AG08395 (cell line): ENCODE measurements at regions not wholly inside any gene's neighbourhood (a gene's known extent, or its start where the extent isn't known, plus 50 kb on each side); places are given as distances from the start of the nearest gene placed in this dataset.

Source experiments
- DNase-seq: peaks from one replicate; pipeline ENCODE4 v3.0.0; 2012; ENCODE audit warnings: mixed read lengths, low spot score

DNA sequence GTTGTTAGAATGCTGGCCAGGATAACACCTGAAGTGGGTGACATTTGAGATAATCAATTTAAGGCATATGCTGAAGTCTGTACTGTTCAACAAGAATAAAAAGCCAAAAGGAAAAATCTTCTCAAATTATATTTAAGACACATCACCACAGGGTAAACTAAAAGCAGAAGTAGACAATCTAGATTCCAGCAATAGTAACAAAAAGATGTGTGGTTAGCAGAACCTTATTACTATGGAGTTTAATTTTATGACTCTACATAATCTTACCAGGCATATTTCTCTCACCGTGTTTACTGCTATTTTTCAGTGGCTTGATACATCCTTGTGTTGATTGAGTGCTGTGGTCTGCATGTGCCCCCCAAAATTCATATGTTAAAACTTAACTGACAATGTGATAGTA is 300.4 kb upstream of the ZP4 start:
- no peak for DNase-seq

DNA sequence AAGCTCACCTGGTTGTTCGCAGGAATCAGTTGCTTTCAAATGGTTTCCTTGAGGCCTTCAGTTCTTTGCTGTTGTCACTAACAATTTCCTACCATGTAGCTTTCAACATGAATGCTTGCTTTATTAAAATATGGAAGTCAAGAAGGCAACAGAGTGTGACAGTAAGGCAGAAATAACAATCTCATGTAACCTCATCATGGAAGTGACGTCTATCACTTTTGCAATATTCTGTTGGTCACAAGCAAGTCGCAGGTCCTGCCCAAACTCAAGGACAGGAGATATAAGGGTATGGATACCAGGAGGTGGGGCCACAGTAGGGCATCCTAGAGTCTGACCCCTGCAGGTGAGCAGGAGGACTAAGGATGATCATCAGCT is 296.8 kb upstream of the ZP4 start:
- no peak for DNase-seq

DNA sequence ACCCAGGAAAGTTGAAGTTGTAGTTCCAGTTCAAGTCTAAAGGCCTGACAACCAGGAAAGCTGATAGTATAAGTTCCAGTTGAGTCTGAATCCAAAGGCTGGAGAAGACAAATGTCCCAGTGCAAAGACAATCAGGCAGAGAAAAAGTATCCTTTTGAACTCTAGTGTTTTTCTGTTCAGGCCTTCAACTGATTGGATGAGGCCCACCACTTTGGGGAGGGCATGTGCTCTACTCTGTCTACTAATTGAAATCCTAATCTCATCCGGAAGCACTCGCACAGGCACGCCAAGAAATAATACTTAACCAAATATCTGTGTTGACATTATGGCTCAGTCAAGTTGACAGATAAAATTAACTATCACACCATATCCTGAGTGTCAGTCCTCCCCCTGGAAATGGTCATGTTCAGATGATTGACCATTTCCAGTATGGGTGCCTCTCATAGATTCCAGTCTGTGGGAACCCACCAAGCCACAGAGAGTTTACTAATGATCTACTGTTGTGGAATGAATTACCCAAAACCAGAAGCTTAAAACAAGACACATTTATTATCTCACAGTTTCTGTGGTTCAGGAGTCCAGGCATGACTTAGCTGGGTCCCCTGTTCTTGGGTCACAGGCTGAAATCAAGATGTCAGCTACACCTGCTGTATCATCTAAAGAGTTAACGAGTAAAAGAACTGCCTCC is 296.3 kb upstream of the ZP4 start:
- DNase-seq, result no peak

DNA sequence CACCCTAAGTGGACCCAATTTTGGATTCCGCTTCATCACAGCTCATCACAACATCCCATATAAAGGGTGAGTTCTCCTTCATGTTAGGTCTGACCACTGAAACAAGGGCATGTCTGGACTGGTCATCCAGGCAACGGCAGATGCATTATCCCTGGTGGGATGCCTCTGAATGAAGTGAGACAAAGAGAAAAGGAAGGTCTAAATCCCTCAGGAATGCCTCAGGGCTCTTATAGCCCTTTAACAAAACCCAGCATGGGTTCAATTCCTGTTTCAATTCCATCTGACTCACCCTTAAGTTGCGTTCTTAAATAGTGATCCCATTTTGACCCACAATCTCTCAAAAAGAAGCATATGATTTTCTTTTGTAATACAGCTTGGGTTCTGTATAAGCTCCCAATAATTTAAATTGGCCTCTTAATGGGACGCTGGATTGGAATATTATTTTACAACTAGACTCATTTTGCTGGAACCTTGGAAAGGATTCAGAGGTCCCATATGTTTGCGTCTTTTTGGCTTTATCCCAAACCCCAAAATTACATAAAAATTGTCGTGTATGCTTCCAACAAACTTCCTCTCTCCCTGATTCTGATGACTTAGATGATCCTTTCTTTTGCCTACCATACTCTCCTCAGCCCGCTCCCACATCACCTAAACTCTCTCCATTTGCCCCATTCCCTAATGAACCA is 287.4 kb upstream of the ZP4 start:
- no peak for DNase-seq

DNA sequence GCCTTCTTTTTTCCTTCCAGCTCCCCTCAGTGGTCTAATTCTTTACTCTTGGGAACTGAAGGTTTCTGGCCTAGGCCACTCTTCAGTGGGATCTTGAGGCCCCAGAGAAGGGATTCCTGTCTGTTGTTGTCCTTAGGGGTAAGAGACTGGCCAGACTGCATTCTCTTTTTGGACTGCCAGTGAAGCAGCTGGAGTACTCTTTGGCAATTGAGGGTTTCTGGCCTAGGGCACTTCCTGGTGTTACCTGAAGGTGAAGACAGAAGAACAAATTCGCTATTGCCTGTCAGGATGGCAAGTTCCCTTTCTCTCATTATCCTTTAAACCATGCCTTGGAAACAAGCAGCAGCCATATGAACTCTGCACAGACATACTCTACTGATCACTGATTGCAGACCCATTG is 286.6 kb upstream of the ZP4 start:
- no peak for DNase-seq

DNA sequence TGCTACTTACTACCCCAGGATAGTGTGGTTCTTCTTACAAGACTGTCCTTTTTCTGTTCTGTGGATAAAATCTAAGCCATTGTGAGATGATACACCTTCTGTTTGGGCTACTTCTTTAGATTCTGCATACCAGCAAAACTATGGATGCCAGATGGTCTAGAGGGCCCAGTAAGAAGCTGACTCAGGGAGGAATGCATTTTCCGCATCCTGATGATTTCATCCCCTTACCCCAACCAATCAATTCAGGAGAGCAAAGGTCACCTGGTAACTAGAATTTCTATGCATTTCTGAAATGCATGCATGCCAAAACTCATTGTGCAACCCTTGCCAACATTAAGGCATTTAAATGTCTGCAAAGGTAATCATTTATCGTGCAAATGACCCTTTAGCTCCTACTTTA is 285.7 kb upstream of the ZP4 start:
- DNase-seq, result no peak

DNA sequence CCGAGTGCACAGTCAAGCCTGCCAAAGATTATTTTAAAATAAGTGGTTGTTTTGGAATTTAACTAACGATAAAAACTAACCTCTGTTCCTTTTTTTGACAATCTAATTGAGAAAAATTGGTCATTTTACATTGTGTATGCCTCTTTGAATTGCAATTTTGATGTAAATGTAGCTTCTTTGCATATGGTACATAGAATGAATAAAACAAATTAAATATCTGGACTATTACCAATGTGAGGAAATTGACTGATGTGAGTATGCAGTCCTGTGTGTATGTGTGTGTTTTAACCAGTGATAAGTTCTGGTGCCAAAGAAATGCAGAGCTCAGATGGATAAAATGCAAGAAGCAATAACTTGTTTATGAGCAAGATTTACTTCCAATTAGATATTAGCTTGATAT is 281.3 kb upstream of the ZP4 start:
- no peak for DNase-seq

DNA sequence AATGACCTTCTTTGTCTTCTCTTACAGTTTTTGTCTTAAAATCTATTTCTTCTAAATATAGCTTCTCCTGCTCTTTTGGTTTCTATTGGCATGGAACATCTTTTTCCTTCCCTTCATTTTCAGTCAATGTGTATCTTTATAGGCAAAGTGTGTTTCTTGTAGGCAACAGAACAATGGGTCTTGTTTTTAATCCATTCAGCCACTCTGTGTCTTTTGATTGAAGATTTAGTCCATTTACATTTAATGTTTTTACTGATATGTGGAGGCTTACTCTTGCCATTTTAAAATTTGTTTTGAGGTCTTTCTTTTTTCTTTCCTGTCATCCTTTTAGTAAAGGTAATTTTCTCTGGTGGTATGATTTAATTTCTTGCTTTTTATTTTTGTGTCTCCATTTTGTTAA is 271.2 kb upstream of the ZP4 start:
- DNase-seq, result no peak

DNA sequence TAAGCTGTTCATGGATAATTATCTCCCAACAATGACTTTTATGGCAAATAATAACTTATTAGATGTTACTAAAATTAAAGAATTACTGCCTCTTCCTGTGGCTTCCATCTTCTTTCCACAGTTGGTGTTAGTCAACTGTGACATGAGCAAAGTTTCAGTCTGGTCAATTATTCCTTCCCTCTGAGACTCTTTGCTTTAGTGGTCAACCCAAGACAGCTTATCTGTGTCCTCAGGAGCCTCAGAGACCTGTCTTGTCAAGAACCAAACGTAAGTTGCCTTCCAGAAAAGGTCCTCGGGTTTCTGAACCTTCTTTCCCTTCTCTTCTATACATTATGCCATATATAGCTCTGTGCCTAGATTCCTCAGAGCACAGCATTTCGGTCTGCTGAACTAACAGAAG is 263.2 kb upstream of the ZP4 start:
- no peak for DNase-seq

DNA sequence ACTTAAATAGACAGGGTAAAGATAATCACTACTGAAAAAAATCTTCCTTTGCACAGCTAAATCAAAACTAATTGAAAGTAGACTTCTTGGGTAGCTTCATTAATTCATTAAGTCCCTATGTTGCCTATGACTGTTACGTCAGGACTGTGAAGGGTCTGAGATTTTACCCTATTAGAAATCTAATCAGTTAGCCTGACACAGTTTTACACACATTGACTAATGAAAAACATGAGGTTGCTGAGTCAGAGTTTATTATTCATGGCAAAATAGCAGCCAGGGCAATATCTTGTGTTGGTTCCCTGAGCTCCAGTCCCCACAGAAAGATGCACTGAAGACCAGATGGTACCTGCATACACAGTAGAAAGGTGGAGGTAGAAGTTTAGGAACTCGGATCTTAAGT is 262.5 kb upstream of the ZP4 start:
- no peak for DNase-seq

DNA sequence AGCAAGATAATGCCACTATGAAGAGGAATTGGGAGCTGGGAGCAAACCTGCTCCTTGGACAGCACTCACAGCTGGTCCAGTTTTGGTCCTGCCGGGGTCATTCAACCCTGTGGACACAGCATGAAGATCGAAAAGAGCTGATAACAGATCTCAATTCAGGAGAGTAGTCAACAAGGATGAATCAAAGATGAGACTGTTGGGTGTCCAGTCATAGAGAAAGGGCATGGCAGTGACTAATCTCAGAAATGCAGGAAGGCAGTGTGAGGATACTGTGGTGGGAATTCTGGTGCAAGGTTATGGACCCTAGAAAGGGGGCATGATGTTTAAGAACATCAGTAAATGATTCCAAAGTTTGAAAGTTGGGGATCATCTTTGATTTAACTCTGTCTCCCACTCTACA is 261.4 kb upstream of the ZP4 start:
- DNase-seq, result no peak

DNA sequence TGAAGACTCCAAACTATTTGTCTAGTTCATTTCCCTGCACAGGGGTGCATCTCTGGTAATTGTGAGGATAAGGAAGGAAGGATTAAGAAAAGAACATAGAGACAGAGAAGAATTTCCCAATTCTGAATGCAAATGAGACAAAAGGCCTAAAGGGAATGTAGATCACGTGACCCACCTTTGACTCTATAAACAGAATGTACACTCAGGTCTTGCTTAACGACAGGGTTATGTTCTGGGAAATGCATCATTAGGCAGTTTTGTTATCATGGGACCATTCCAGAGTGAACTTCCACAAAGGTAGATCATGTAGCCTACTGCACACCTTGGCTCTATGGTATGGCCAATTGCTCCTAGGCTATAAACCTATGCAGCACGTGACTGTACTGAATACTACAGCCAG is 252.3 kb upstream of the ZP4 start:
- no peak for DNase-seq

DNA sequence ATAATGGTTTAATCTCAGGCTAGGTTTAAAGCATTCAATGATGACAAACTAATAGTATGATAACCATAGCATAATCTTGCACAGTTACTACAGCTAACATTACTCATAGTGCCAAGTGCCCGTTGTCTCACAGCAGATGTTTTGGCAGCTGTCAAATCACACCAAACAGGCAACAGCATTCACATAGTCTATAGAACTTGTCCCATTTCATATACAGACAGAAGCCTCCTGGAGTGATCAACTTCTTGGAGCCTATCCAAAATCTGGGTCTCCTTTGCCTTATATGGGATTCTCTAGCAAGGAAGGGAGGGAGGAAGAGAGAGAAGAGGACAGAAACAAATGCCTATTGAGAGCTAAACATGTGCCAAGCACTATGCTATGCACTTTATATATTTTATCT is 250.6 kb upstream of the ZP4 start:
- DNase-seq, result no peak

DNA sequence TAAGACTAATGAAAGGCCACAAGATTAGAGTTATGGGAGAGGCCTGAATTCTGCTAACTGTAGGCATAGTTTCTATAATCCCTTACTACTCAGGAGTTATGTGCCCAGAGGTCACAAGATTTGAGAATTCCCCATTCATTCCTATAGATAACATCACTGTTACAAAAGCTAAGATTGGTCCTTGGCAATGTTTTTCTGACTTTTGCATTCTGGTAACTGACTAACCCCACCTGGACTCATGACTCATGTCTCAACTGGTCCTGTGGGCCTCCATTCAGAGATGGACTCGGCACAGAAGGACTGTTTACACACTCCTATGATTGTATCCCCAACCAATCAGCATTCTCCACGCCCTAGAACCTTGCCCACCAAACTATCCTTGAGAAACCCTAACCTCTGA is 249.0 kb upstream of the ZP4 start:
- DNase-seq, result no peak

DNA sequence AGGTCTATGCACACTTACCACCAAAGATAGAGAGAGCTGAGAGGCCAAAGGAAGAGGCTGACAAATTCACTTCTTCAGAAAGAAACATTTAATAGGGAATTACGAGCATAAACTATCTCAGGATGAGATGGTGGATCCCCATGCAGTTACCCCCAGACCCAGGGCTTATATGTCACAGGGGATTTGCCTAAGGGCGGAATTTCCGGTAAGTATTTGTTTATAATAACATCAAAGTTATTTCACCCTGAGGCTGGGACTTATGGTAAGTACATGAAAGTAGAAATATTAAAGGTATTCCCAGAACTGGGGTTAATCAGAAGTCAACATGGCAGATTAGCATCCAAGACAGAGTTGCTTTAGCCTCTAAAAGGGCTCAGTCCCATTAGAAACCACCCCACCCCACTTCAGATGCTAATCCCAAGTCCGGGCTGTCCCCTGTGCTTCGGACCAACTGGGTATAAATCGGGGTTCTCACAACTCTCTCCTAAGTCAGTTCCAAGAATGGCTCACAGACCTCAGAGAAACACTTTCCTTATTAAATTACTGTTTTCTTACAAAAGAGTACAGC is 247.4 kb upstream of the ZP4 start:
- no peak for DNase-seq

DNA sequence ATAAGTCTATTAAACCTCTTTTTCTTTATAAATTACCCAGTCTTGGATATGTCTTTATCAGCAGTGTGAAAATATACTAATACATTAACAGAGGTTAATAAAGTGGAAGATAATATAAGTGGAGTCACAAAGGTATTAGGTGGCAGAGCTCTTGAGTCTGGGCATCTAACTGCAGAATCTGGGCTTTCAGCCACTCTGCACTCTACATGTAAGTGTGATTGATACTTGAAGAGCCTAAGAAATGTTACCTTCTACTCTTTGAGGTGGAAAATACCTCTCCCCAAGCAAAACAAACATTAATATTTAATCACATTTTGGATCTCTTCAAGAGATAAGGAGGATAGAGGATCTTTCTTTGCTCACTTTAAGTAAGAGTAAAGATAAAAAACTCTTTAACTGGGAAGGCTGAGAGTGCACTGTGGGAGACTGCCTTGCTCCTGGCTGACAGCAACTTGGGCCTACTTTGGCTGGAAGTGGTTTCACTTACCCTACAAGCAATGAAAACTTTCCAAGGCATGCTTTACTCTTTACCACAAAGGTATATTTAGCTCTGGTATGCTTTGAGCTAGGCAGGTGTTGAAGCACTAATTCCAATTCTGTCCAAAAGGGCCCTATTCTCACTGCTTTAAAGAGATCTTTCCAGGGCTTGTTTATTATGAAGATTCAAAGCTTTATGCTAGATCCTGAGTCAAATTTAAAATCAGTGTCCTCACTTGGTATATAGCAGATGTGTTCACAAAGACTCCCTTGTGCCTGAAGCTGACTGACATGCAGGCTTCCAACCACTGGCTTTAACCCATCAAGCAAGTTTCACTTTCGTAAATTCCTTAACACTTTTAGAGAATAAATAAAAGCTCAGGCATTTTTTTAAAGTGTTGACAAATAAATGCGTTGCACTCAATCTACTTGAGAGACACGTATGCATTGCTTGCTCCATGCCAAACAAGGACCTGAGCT is 245.3 kb upstream of the ZP4 start:
- no peak for DNase-seq

DNA sequence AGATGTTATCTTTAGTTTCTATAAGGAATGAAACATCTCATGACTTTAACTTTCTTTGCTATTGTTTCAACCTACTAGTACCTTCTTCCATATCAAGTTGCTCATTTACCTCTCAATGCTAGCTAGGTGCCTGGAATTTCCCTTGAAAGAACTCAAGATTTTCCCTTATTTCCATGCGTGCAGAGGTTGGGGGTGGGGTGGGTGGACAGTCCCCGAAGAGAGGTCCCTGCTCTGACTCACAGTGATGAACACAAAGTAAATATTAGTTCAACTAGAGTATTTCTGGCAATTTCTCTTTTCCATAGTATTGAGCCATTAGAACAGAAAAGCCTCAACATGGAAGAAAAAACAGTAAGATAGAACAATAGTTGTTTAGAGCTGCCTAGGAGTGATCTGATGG is 239.0 kb upstream of the ZP4 start:
- DNase-seq, result no peak

DNA sequence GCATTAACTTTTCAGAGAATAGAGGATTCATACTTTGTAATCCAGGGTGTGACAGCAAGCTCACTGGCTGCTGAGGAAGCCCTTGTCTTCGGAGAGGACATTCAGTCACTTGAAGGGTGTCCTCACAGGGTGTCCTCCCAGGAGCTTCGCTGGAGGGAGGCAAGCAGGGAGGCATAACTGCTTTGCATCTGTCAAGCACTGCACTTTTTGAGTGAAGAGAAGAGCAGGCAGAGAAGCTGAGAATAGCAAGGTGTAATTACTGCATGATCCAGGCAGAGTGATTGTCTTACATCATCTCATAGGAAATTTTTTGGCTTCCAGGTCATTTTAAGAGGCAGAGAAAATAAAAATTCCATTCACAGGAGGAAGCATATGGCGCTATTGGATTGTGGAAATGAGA is 232.5 kb upstream of the ZP4 start:
- DNase-seq, result no peak

DNA sequence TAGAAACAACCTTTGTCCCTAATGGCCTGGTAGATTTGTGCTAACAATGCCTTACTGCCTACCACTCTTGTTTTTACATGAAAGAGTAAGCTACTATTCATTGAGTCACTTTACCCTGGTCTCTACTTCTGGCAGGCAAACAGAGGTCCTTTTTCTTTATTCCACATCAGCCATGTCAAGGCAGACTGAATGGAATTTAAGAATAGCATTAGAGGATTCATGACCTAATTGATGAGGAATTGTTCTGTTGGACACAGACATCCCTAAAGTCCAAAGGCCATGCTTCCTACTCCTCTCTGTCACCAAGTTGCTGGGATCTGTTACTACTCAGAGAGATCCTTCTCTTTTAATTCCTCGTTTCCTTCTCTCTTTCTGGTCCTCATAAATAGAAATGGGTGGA is 229.1 kb upstream of the ZP4 start:
- no peak for DNase-seq

DNA sequence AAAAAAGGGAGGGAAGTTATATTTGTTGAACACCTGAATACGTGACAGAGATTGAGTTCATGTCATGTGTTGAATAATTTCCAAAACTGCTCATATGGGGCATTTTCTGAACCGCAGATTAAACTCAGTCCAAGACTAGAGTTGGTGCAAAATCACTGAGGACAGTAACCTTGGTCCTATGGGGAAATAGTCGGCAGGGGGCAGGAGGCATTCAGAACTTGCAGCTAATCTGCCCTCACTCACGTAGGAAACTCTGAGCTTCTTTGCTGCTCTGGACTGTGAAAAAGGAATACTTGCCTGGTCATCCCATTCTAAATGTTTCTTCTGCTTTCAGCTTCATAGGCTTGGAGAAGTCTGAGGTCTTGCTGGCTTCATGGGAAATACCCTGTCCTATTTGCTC is 228.3 kb upstream of the ZP4 start:
- no peak for DNase-seq

DNA sequence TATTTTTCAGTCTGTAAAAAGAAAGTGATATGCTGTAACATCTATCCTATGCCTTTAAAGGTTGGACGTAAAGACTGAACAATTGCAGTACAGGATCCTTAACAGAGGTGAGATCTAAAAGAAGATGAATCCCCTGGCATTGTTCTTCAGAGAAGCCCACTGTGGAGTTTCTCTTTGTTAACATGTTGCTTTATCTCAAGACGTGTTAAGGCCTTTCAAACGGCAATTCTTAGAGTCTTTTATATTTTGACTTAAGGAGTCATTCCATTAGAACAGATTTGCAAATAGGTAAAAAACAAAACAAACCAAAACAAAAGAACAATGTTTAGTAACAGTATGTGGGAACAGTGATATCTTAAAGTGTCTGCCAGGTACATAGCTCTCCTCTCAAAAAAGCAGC is 225.1 kb upstream of the ZP4 start:
- DNase-seq, result no peak

DNA sequence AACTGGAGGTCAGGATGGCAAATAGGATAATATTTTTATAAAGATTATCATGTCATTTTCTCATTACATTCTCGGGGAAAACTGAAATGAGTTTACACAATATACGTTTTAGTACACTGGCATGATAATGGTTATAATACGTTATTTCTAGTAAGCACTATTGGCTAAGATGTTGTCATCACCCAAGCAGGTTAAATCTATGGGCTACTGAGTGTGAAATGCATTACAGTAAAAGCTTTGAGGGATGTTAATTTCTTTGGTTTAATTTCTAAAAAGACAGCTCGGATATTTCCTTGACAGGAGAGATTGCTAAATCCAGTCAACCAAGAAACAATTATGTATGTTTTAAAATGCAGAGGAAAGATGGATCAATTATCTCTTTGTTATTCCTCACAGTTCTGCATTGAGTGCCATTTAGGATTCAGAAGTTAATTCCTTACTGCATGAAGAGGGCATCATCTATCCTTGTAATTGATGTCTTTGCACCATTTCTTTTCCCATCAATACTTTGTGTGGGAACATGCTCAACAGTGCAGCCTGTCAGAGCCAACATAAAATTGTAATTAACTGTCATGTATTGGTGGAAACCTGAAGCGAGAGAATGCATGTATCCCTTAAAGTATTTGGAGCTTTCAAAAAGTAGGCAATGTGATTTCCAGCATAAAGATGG is 222.4 kb upstream of the ZP4 start:
- no peak for DNase-seq
